ENCODE measurements at regions not wholly inside any gene's neighbourhood (a gene's known extent, or its start where the extent isn't known, plus 50 kb on each side); places are given as distances from the start of the nearest gene placed in this dataset.

GRCh38 chr2:138221358-138221757 lies 257.1 kb downstream of the HNMT start:
- H3K4me1 ChIP-seq (ENCODE audit: control insufficient read depth, insufficient read depth, low read length), result peaks cover 2% of the 10 kb centered on the region
- 99% methylated on average over 4 of the region's 4 CpGs for WGBS
- DNase-seq, result no peak
- no peaks in the 10 kb centered on the region for H3K9me3 ChIP-seq (ENCODE audit: control insufficient read depth, low read length)
- H3K27me3 ChIP-seq (ENCODE audit: control insufficient read depth, insufficient read depth), result no peaks in the 10 kb centered on the region
- no peak overlapping the region for H3K4me3 ChIP-seq (ENCODE audit: low read length)
- H3K27ac ChIP-seq (ENCODE audit: low read length), result no peak overlapping the region
- no peak for ATAC-seq
- intact Hi-C loops (cut with DNase I), result no loop called here

- no peak overlapping the region for H3K4me3 ChIP-seq (ENCODE audit: low read length)
- no peaks in the 10 kb centered on the region for H3K9me3 ChIP-seq (ENCODE audit: control insufficient read depth, low read length)
- no peak overlapping the region for H3K27ac ChIP-seq (ENCODE audit: low read length)
- ATAC-seq, result no peak
- H3K4me1 ChIP-seq (ENCODE audit: control insufficient read depth, insufficient read depth, low read length), result peaks cover 2% of the 10 kb centered on the region
- DNase-seq, result no peak
- no peaks in the 10 kb centered on the region for H3K27me3 ChIP-seq (ENCODE audit: control insufficient read depth, insufficient read depth)
- intact Hi-C loops (cut with DNase I), result no loop called here
- WGBS, result 82% methylated on average over 6 of the region's 6 CpGs
These were observed 259.0 kb downstream of the HNMT start for GRCh38 chr2:138223319-138223718.

DNA sequence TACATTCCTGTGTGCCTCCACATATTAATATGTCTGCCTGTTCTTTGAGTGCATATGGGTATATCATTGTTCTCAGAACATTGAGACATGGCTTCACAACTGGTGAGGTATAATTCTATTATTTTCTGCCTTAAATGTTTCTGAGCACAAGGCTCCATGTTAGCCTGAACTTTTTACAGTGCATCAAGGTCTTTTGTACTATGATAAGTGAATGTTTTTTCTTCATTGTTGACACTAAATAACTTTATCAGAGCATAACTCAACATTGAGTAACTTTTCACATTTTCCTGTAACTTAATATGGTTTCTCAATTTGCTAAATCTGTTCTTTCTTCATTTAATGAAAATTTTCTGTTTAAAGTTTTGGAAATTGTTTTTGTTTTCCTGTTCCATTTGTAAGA lies 262.9 kb downstream of the HNMT start:
- H3K4me3 ChIP-seq (ENCODE audit: low read length), result no peak overlapping the region
- H3K27ac ChIP-seq (ENCODE audit: low read length), result no peak overlapping the region
- no peaks in the 10 kb centered on the region for H3K27me3 ChIP-seq (ENCODE audit: control insufficient read depth, insufficient read depth)
- no peak for DNase-seq
- H3K9me3 ChIP-seq (ENCODE audit: control insufficient read depth, low read length), result no peaks in the 10 kb centered on the region
- intact Hi-C loops (cut with DNase I), result no loop called here
- no peaks in the 10 kb centered on the region for H3K4me1 ChIP-seq (ENCODE audit: control insufficient read depth, insufficient read depth, low read length)
- ATAC-seq, result no peak

GRCh38 chr2:138228101-138228500 lies 263.8 kb downstream of the HNMT start:
- Histone ChIP-seq H3K9me3 (ENCODE audit: control insufficient read depth, low read length) (no peaks in the 10 kb centered on the region), H3K27ac (ENCODE audit: low read length) (no peak overlapping the region), H3K27me3 (ENCODE audit: control insufficient read depth, insufficient read depth) (no peaks in the 10 kb centered on the region), H3K4me1 (ENCODE audit: control insufficient read depth, insufficient read depth, low read length) (no peaks in the 10 kb centered on the region), H3K4me3 (ENCODE audit: low read length) (no peak overlapping the region)
- intact Hi-C loops (cut with DNase I), result no loop called here
- WGBS, result 70% methylated on average over 2 of the region's 2 CpGs
- DNase-seq (no peak), ATAC-seq (no peak)

DNA sequence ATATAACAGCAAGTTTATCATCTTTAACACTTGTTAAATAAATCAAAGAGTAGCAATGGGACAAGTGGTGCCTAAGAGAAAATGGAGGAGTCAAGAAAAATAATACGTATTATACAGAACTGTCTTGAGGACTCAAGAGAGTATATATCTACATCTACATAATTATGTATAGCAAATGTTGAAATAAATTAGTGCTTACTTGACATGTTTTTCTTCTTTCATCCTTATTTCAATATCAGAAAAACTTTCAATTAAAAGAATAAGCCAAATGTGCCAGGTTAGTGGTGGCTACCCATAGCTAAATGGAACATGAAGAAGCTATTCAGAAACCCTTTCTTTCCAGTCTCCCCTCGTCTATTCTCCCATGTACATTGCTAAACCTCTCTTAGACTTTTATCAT lies 267.3 kb upstream of the SPOPL start:
- DNase-seq, result no peak
- no peaks in the 10 kb centered on the region for H3K9me3 ChIP-seq (ENCODE audit: control insufficient read depth, low read length)
- H3K27ac ChIP-seq (ENCODE audit: low read length), result no peak overlapping the region
- peaks cover 2% of the 10 kb centered on the region for H3K4me1 ChIP-seq (ENCODE audit: control insufficient read depth, insufficient read depth, low read length)
- H3K4me3 ChIP-seq (ENCODE audit: low read length), result no peak overlapping the region
- 79% methylated on average over 2 of the region's 2 CpGs for WGBS
- no peak for ATAC-seq
- intact Hi-C loops (cut with DNase I), result no loop called here
- H3K27me3 ChIP-seq (ENCODE audit: control insufficient read depth, insufficient read depth), result no peaks in the 10 kb centered on the region

DNA sequence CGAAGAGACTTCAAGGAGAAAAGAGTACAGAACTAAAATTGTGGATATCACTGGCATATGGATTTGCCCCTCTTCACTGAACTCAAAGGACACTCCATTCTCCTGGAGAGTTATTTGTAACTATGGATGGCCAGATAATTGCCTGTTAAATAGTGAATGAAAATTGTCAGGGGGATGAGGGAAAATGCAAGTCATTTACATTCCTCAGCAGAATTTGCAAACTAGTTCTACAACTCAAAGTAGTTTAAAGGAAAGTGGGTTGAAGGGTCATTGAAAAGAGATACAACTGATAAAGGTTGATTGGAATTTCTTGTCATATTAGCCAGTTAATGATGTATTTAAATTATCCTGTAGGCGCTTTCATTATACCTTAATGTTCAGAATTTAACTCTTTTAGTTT lies 266.5 kb upstream of the SPOPL start:
- intact Hi-C loops (cut with DNase I), result no loop called here
- Histone ChIP-seq H3K4me1 (ENCODE audit: control insufficient read depth, insufficient read depth, low read length) (peaks cover 2% of the 10 kb centered on the region), H3K4me3 (ENCODE audit: low read length) (no peak overlapping the region), H3K27me3 (ENCODE audit: control insufficient read depth, insufficient read depth) (no peaks in the 10 kb centered on the region), H3K27ac (ENCODE audit: low read length) (no peak overlapping the region), H3K9me3 (ENCODE audit: control insufficient read depth, low read length) (no peaks in the 10 kb centered on the region)
- no peak for DNase-seq
- ATAC-seq, result no peak
- WGBS, result 96% methylated on average over 2 of the region's 2 CpGs

- no peak overlapping the region for H3K4me3 ChIP-seq (ENCODE audit: low read length)
- ATAC-seq, result no peak
These were observed 265.4 kb upstream of the SPOPL start for GRCh38 chr2:138236142-138236541.

GRCh38 chr2:138237667-138238384 lies 263.7 kb upstream of the SPOPL start:
- ATAC-seq (peak in 1 of 2 donors; percentile 55), DNase-seq (no peak)
- H3K27me3 ChIP-seq (ENCODE audit: control insufficient read depth, insufficient read depth), result no peaks in the 10 kb centered on the region
- no peak overlapping the region for H3K4me3 ChIP-seq (ENCODE audit: low read length)
- WGBS, result 19% methylated on average over 5 of the region's 5 CpGs
- H3K4me1 ChIP-seq (ENCODE audit: control insufficient read depth, insufficient read depth, low read length), result peaks cover 2% of the 10 kb centered on the region
- intact Hi-C loops (cut with DNase I), result no loop called here
- no peaks in the 10 kb centered on the region for H3K9me3 ChIP-seq (ENCODE audit: control insufficient read depth, low read length)
- H3K27ac ChIP-seq (ENCODE audit: low read length), result no peak overlapping the region

More at GRCh38 chr2:138236142-138236541, 265.4 kb upstream of the SPOPL start:
- Histone ChIP-seq H3K27ac (ENCODE audit: low read length) (no peak overlapping the region), H3K9me3 (ENCODE audit: control insufficient read depth, low read length) (no peaks in the 10 kb centered on the region), H3K27me3 (ENCODE audit: control insufficient read depth, insufficient read depth) (no peaks in the 10 kb centered on the region), H3K4me1 (ENCODE audit: control insufficient read depth, insufficient read depth, low read length) (peaks cover 2% of the 10 kb centered on the region)
- whole genome bisulfite sequencing, result 88% methylated on average over 6 of the region's 6 CpGs
- intact Hi-C loops (cut with DNase I), result no loop called here
- DNase-seq, result no peak

DNA sequence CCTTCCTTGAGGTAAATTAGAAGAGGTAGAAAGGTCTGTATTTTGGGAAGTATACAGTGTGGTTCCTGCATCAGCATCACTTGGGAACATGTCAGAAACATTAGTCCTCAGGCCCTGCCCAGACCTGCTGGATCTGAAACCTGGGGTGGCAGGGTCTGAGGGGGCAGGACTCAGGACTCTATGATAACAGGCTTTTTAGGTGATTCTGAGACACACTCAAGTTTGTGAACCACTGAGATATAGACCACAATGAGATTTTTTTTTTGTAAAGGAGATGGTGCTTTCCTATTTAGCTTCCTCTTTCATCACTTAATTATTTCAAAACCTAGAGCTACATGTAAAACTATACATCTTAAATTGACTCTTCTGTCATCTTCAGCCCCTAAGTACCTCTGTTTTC lies 262.7 kb upstream of the SPOPL start:
- ATAC-seq, result no peak
- H3K27ac ChIP-seq (ENCODE audit: low read length), result no peak overlapping the region

GRCh38 chr2:138239902-138240491 lies 261.6 kb upstream of the SPOPL start:
- intact Hi-C loops (cut with DNase I), result no loop called here
- WGBS, result 52% methylated on average over 2 of the region's 2 CpGs
- no peaks in the 10 kb centered on the region for H3K27me3 ChIP-seq (ENCODE audit: control insufficient read depth, insufficient read depth)

More for the DNA sequence above, 262.7 kb upstream of the SPOPL start:
- H3K27me3 ChIP-seq (ENCODE audit: control insufficient read depth, insufficient read depth), result no peaks in the 10 kb centered on the region
- no peak for DNase-seq
- no peak overlapping the region for H3K4me3 ChIP-seq (ENCODE audit: low read length)
- peaks cover 2% of the 10 kb centered on the region for H3K4me1 ChIP-seq (ENCODE audit: control insufficient read depth, insufficient read depth, low read length)
- H3K9me3 ChIP-seq (ENCODE audit: control insufficient read depth, low read length), result no peaks in the 10 kb centered on the region
- intact Hi-C loops (cut with DNase I), result no loop called here

DNA sequence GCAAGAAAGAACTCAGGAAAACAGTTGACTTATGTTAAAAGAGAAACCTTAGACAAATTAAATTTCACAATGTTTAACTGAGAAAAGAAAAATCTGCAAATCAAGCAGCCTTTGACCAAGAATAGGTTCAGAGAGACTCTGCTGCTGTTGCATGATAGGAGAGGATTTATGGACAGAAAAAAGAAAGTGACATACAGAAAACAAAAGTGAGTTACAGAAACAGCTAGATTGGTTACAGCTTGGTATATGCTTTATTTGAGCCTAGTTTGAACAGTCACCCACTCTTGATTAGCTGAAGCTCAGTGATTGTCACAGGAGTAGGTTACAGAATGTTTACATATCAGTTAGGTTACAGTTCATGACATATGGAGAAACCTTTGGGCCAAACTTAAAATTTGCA lies 258.2 kb upstream of the SPOPL start:
- intact Hi-C loops (cut with DNase I), result no loop called here
- H3K4me3 ChIP-seq (ENCODE audit: low read length), result no peak overlapping the region
- H3K4me1 ChIP-seq (ENCODE audit: control insufficient read depth, insufficient read depth, low read length), result no peaks in the 10 kb centered on the region
- DNase-seq (no peak), ATAC-seq (no peak)
- no peak overlapping the region for H3K27ac ChIP-seq (ENCODE audit: low read length)
- H3K9me3 ChIP-seq (ENCODE audit: control insufficient read depth, low read length), result no peaks in the 10 kb centered on the region
- H3K27me3 ChIP-seq (ENCODE audit: control insufficient read depth, insufficient read depth), result no peaks in the 10 kb centered on the region

More at GRCh38 chr2:138239902-138240491, 261.6 kb upstream of the SPOPL start:
- H3K4me3 ChIP-seq (ENCODE audit: low read length), result no peak overlapping the region
- H3K27ac ChIP-seq (ENCODE audit: low read length), result no peak overlapping the region
- peaks cover 2% of the 10 kb centered on the region for H3K4me1 ChIP-seq (ENCODE audit: control insufficient read depth, insufficient read depth, low read length)
- no peaks in the 10 kb centered on the region for H3K9me3 ChIP-seq (ENCODE audit: control insufficient read depth, low read length)
- DNase-seq (no peak), ATAC-seq (peak in 1 of 2 donors; percentile 22)

- Histone ChIP-seq H3K9me3 (ENCODE audit: control insufficient read depth, low read length) (no peaks in the 10 kb centered on the region), H3K4me1 (ENCODE audit: control insufficient read depth, insufficient read depth, low read length) (no peaks in the 10 kb centered on the region), H3K27ac (ENCODE audit: low read length) (no peak overlapping the region), H3K27me3 (ENCODE audit: control insufficient read depth, insufficient read depth) (no peaks in the 10 kb centered on the region), H3K4me3 (ENCODE audit: low read length) (no peak overlapping the region)
- peak in 1 of 3 donors; percentile 58 for DNase-seq
- no peak for ATAC-seq
- intact Hi-C loops (cut with DNase I), result no loop called here
These were observed 257.1 kb upstream of the SPOPL start for GRCh38 chr2:138244501-138244925.

Data from right cardiac atrium (tissue), 5 donors.